ENCODE measurements at regions not wholly inside any gene's neighbourhood (a gene's known extent, or its start where the extent isn't known, plus 50 kb on each side); places are given as distances from the start of the nearest gene placed in this dataset.

GRCh38 chr18:26794230-26795101 is 71.0 kb downstream of the AQP4 start:
- H3K4me3 Mint-ChIP-seq = no peak overlapping the region
- no peaks in the 10 kb centered on the region for H3K4me1 Mint-ChIP-seq
- no peaks in the 10 kb centered on the region for H3K36me3 Mint-ChIP-seq (ENCODE audit: low read depth)
- peaks cover 11% of the 10 kb centered on the region for H3K9me3 Mint-ChIP-seq
- no peak for ATAC-seq (replicated peaks)
- H3K27me3 Mint-ChIP-seq = no peaks in the 10 kb centered on the region
- H3K27ac Mint-ChIP-seq = no peak overlapping the region

- H3K36me3 Mint-ChIP-seq (ENCODE audit: low read depth) = no peaks in the 10 kb centered on the region
- H3K4me1 Mint-ChIP-seq = no peaks in the 10 kb centered on the region
- no peak overlapping the region for H3K27ac Mint-ChIP-seq
- ATAC-seq (replicated peaks) = no peak
- no peaks in the 10 kb centered on the region for H3K27me3 Mint-ChIP-seq
- peaks cover 9% of the 10 kb centered on the region for H3K9me3 Mint-ChIP-seq
- no peak overlapping the region for H3K4me3 Mint-ChIP-seq
These were observed 72.8 kb downstream of the AQP4 start for GRCh38 chr18:26792661-26793060.

- Mint-ChIP-seq H3K27ac (no peak overlapping the region), H3K9me3 (peaks cover 7% of the 10 kb centered on the region), H3K4me3 (no peak overlapping the region), H3K27me3 (no peaks in the 10 kb centered on the region), H3K36me3 (ENCODE audit: low read depth) (no peaks in the 10 kb centered on the region), H3K4me1 (no peaks in the 10 kb centered on the region)
- no peak for ATAC-seq (replicated peaks)
These were observed 73.8 kb downstream of the AQP4 start for GRCh38 chr18:26791676-26792075.

- H3K36me3 Mint-ChIP-seq (ENCODE audit: low read depth) = no peaks in the 10 kb centered on the region
- no peak for ATAC-seq (replicated peaks)
- no peak overlapping the region for H3K4me3 Mint-ChIP-seq
- H3K27ac Mint-ChIP-seq = no peak overlapping the region
- peaks cover 9% of the 10 kb centered on the region for H3K9me3 Mint-ChIP-seq
- no peaks in the 10 kb centered on the region for H3K27me3 Mint-ChIP-seq
- H3K4me1 Mint-ChIP-seq = no peaks in the 10 kb centered on the region
These were observed 80.9 kb downstream of the AQP4 start for GRCh38 chr18:26784599-26784998.

- H3K4me3 Mint-ChIP-seq = no peak overlapping the region
- H3K36me3 Mint-ChIP-seq (ENCODE audit: low read depth) = no peaks in the 10 kb centered on the region
- ATAC-seq (replicated peaks) = no peak
- no peak overlapping the region for H3K27ac Mint-ChIP-seq
- no peaks in the 10 kb centered on the region for H3K27me3 Mint-ChIP-seq
- no peaks in the 10 kb centered on the region for H3K4me1 Mint-ChIP-seq
- peaks cover 9% of the 10 kb centered on the region for H3K9me3 Mint-ChIP-seq
These were observed 82.3 kb downstream of the AQP4 start for GRCh38 chr18:26783170-26783569.

GRCh38 chr18:26780520-26781325 is 84.8 kb downstream of the AQP4 start:
- ATAC-seq (replicated peaks) = no peak
- Mint-ChIP-seq H3K27ac (no peak overlapping the region), H3K4me1 (no peaks in the 10 kb centered on the region), H3K4me3 (no peak overlapping the region), H3K9me3 (peaks cover 5% of the 10 kb centered on the region), H3K36me3 (ENCODE audit: low read depth) (no peaks in the 10 kb centered on the region), H3K27me3 (no peaks in the 10 kb centered on the region)

- no peaks in the 10 kb centered on the region for H3K27me3 Mint-ChIP-seq
- H3K4me3 Mint-ChIP-seq = no peak overlapping the region
- peaks cover 5% of the 10 kb centered on the region for H3K9me3 Mint-ChIP-seq
These were observed 87.5 kb downstream of the AQP4 start for GRCh38 chr18:26778054-26778393.

GRCh38 chr18:26777351-26778053 is 88.0 kb downstream of the AQP4 start:
- no peaks in the 10 kb centered on the region for H3K27me3 Mint-ChIP-seq
- ATAC-seq (replicated peaks) = no peak

More at GRCh38 chr18:26778054-26778393, 87.5 kb downstream of the AQP4 start:
- ATAC-seq (replicated peaks) = no peak
- Mint-ChIP-seq H3K36me3 (ENCODE audit: low read depth) (no peaks in the 10 kb centered on the region), H3K27ac (no peak overlapping the region), H3K4me1 (no peaks in the 10 kb centered on the region)

GRCh38 chr18:26772691-26773090 is 92.8 kb downstream of the AQP4 start:
- Mint-ChIP-seq H3K4me3 (no peak overlapping the region), H3K9me3 (peaks cover 8% of the 10 kb centered on the region), H3K27me3 (no peaks in the 10 kb centered on the region), H3K27ac (no peak overlapping the region), H3K4me1 (no peaks in the 10 kb centered on the region), H3K36me3 (ENCODE audit: low read depth) (no peaks in the 10 kb centered on the region)
- no peak for ATAC-seq (replicated peaks)

More at GRCh38 chr18:26777351-26778053, 88.0 kb downstream of the AQP4 start:
- H3K36me3 Mint-ChIP-seq (ENCODE audit: low read depth) = no peaks in the 10 kb centered on the region
- no peaks in the 10 kb centered on the region for H3K4me1 Mint-ChIP-seq
- peaks cover 5% of the 10 kb centered on the region for H3K9me3 Mint-ChIP-seq
- H3K27ac Mint-ChIP-seq = no peak overlapping the region
- H3K4me3 Mint-ChIP-seq = no peak overlapping the region

- no peak for ATAC-seq (replicated peaks)
- H3K4me3 Mint-ChIP-seq = no peak overlapping the region
- H3K36me3 Mint-ChIP-seq (ENCODE audit: low read depth) = no peaks in the 10 kb centered on the region
- H3K27ac Mint-ChIP-seq = no peak overlapping the region
- no peaks in the 10 kb centered on the region for H3K27me3 Mint-ChIP-seq
- H3K4me1 Mint-ChIP-seq = no peaks in the 10 kb centered on the region
- H3K9me3 Mint-ChIP-seq = peaks cover 8% of the 10 kb centered on the region
These were observed 94.0 kb downstream of the AQP4 start for GRCh38 chr18:26771524-26771923.

- no peak for ATAC-seq (replicated peaks)
- Mint-ChIP-seq H3K36me3 (ENCODE audit: low read depth) (no peaks in the 10 kb centered on the region), H3K27ac (no peak overlapping the region), H3K4me3 (no peak overlapping the region), H3K9me3 (peaks cover 13% of the 10 kb centered on the region), H3K27me3 (no peaks in the 10 kb centered on the region), H3K4me1 (no peaks in the 10 kb centered on the region)
These were observed 97.1 kb downstream of the AQP4 start for GRCh38 chr18:26768385-26768784.

- no peak overlapping the region for H3K27ac Mint-ChIP-seq
- H3K36me3 Mint-ChIP-seq (ENCODE audit: low read depth) = no peaks in the 10 kb centered on the region
- no peak overlapping the region for H3K4me3 Mint-ChIP-seq
- no peak for ATAC-seq (replicated peaks)
- no peaks in the 10 kb centered on the region for H3K27me3 Mint-ChIP-seq
- H3K4me1 Mint-ChIP-seq = no peaks in the 10 kb centered on the region
- peaks cover 15% of the 10 kb centered on the region for H3K9me3 Mint-ChIP-seq
These were observed 100.0 kb downstream of the AQP4 start for GRCh38 chr18:26765498-26765897.

GRCh38 chr18:26764586-26764985 is 100.9 kb downstream of the AQP4 start:
- H3K27ac Mint-ChIP-seq = no peak overlapping the region

GRCh38 chr18:26764177-26764576 is 101.3 kb downstream of the AQP4 start:
- Mint-ChIP-seq H3K9me3 (peaks cover 13% of the 10 kb centered on the region), H3K4me1 (no peaks in the 10 kb centered on the region), H3K4me3 (no peak overlapping the region), H3K27me3 (no peaks in the 10 kb centered on the region), H3K27ac (no peak overlapping the region), H3K36me3 (ENCODE audit: low read depth) (no peaks in the 10 kb centered on the region)
- ATAC-seq (replicated peaks) = no peak

More at GRCh38 chr18:26764586-26764985, 100.9 kb downstream of the AQP4 start:
- H3K27me3 Mint-ChIP-seq = no peaks in the 10 kb centered on the region
- H3K4me3 Mint-ChIP-seq = no peak overlapping the region
- H3K36me3 Mint-ChIP-seq (ENCODE audit: low read depth) = no peaks in the 10 kb centered on the region
- no peaks in the 10 kb centered on the region for H3K4me1 Mint-ChIP-seq
- peaks cover 13% of the 10 kb centered on the region for H3K9me3 Mint-ChIP-seq
- ATAC-seq (replicated peaks) = no peak

All from activated T-helper 17 cell treated with anti-CD3 and anti-CD28 coated beads, Interleukin-2, amount 50 U/mL, for 72 hours (primary cell).